DND-41 (cell line): ENCODE measurements at regions not wholly inside any gene's neighbourhood (a gene's known extent, or its start where the extent isn't known, plus 50 kb on each side); places are given as distances from the start of the nearest gene placed in this dataset.
"Not testable (repeated sequence)": the region's sequence is repeated elsewhere in the genome, so short reads cannot be mapped to it uniquely, and the experiment has no call there.

ENCODE experiments used
- ATAC-seq: fragments of 200-7000 bp; cut with Tn5 transposase; 3 replicates; pipeline ENCODE4 v1.9.1; 2021; ENCODE audit warnings: low read depth; ENCODE audit not compliant: insufficient read depth
- DNase-seq: peaks from one replicate; pipeline ENCODE4 v3.0.0-alpha.2; 2020
- H2AFZ ChIP-seq: 2 replicates; pipeline ENCODE4 v1.6.0; 2012; ENCODE audit warnings: low read depth, low read length
- H3K27ac ChIP-seq: 2 replicates; pipeline ENCODE4 v1.5.1; 2012; ENCODE audit warnings: low read length, inconsistent platforms
- H3K27me3 ChIP-seq: fragments of 200-600 bp; sonication (generic); 2 replicates; pipeline ENCODE4 v1.6.0; 2012; ENCODE audit warnings: low read length, mild to moderate bottlenecking, inconsistent platforms; ENCODE audit not compliant: insufficient read depth, poor library complexity
- H3K36me3 ChIP-seq: 2 replicates; pipeline ENCODE4 v1.5.1; 2012; ENCODE audit warnings: low read length, inconsistent platforms; ENCODE audit not compliant: insufficient read depth
- H3K4me1 ChIP-seq: 2 replicates; pipeline ENCODE4 v1.5.1; 2012; ENCODE audit warnings: mild to moderate bottlenecking, low read length; ENCODE audit not compliant: insufficient read depth
- H3K4me2 ChIP-seq: 2 replicates; pipeline ENCODE4 v1.6.0; 2012; ENCODE audit warnings: mild to moderate bottlenecking, moderate library complexity, low read length, inconsistent platforms; ENCODE audit not compliant: insufficient read depth
- H3K4me3 ChIP-seq, 2 experiments: fragments of 200-600 bp in 1 of 2; shearing (Covaris generic) in 1 of 2; 2 replicates each; pipeline ENCODE4 v1.5.1; 2012 to 2016; ENCODE audit warnings: inconsistent platforms in 2 of 2, low read length in 2 of 2, mild to moderate bottlenecking in 2 of 2, low read depth in 1 of 2, moderate library complexity in 1 of 2
- H3K79me2 ChIP-seq: 2 replicates; pipeline ENCODE4 v1.6.0; 2012; ENCODE audit warnings: low read length, inconsistent platforms; ENCODE audit not compliant: insufficient read depth
- H3K9ac ChIP-seq: 2 replicates; pipeline ENCODE4 v1.6.0; 2012; ENCODE audit warnings: low read depth, mild to moderate bottlenecking, inconsistent platforms, low read length, moderate library complexity
- H3K9me3 ChIP-seq: 2 replicates; pipeline ENCODE4 v1.5.1; 2012; ENCODE audit warnings: low read length, moderate library complexity, mild to moderate bottlenecking, inconsistent platforms; ENCODE audit not compliant: insufficient read depth, severe bottlenecking
- H4K20me1 ChIP-seq: 2 replicates; pipeline ENCODE4 v1.6.0; 2012; ENCODE audit warnings: low read length; ENCODE audit not compliant: insufficient read depth
- CTCF ChIP-seq: IDR thresholded peaks from 2 replicates; pipeline ENCODE4 v1.5.1; 2012; ENCODE audit warnings: borderline replicate concordance, low read length, moderate library complexity, mild to moderate bottlenecking; ENCODE audit not compliant: poor library complexity, severe bottlenecking; ENCODE audit errors: extremely low read depth
- EZH2 ChIP-seq: IDR thresholded peaks from 3 replicates; pipeline ENCODE4 v1.6.1; 2012; ENCODE audit warnings: borderline replicate concordance, low read depth, mild to moderate bottlenecking, moderate library complexity, low read length, inconsistent platforms; ENCODE audit not compliant: severe bottlenecking

GRCh38 chr2:3105814-3106569 lies 271.6 kb downstream of the EIPR1 start:
- H3K27me3 ChIP-seq, result no peaks in the 10 kb centered on the region
- no peak for TF ChIP-seq CTCF
- no peak for TF ChIP-seq EZH2
- no peaks in the 10 kb centered on the region for H3K36me3 ChIP-seq
- H3K4me2 ChIP-seq, result no peak overlapping the region
- no peaks in the 10 kb centered on the region for H4K20me1 ChIP-seq
- no peak overlapping the region for H3K27ac ChIP-seq
- H3K79me2 ChIP-seq, result no peaks in the 10 kb centered on the region
- peaks cover 10% of the 10 kb centered on the region for H3K9me3 ChIP-seq
- ATAC-seq, result no peak
- H2AFZ ChIP-seq, result no peak overlapping the region
- DNase-seq, result no peak
- no peak overlapping the region for H3K4me3 ChIP-seq
- no peaks in the 10 kb centered on the region for H3K4me1 ChIP-seq
- no peak overlapping the region for H3K9ac ChIP-seq

- DNase-seq, ATAC-seq, H3K79me2 ChIP-seq: not testable (repeated sequence)
Observed at GRCh38 chr2:3104958-3105813, 272.4 kb downstream of the EIPR1 start.

GRCh38 chr2:3104261-3104660 lies 273.4 kb downstream of the EIPR1 start:
- H3K27me3 ChIP-seq, result no peaks in the 10 kb centered on the region
- H3K79me2 ChIP-seq, result no peaks in the 10 kb centered on the region
- H4K20me1 ChIP-seq, result no peaks in the 10 kb centered on the region
- H3K9ac ChIP-seq, result no peak overlapping the region
- no peaks in the 10 kb centered on the region for H3K9me3 ChIP-seq
- no peak overlapping the region for H3K27ac ChIP-seq
- H3K36me3 ChIP-seq, result no peaks in the 10 kb centered on the region
- no peak overlapping the region for H3K4me3 ChIP-seq
- TF ChIP-seq EZH2 (no peak), CTCF (no peak)
- DNase-seq, result no peak
- H3K4me1 ChIP-seq, result no peaks in the 10 kb centered on the region
- ATAC-seq, result no peak
- H3K4me2 ChIP-seq, result no peak overlapping the region
- H2AFZ ChIP-seq, result no peak overlapping the region

More at GRCh38 chr2:3104958-3105813, 272.4 kb downstream of the EIPR1 start:
- not testable (repeated sequence) for H3K27me3 ChIP-seq, H2AFZ ChIP-seq, H3K36me3 ChIP-seq, H3K9me3 ChIP-seq, H3K27ac ChIP-seq, H3K4me2 ChIP-seq, H3K4me1 ChIP-seq, H3K9ac ChIP-seq, H3K4me3 ChIP-seq, H4K20me1 ChIP-seq

GRCh38 chr2:3102922-3103569 lies 274.6 kb downstream of the EIPR1 start:
- Histone ChIP-seq H3K36me3 (no peaks in the 10 kb centered on the region), H4K20me1 (no peaks in the 10 kb centered on the region), H3K9ac (no peak overlapping the region), H3K79me2 (no peaks in the 10 kb centered on the region), H3K4me1 (no peaks in the 10 kb centered on the region), H3K27me3 (no peaks in the 10 kb centered on the region), H2AFZ (no peak overlapping the region), H3K27ac (no peak overlapping the region), H3K4me3 (no peak overlapping the region), H3K9me3 (no peaks in the 10 kb centered on the region), H3K4me2 (no peak overlapping the region)
- TF ChIP-seq CTCF (no peak), EZH2 (no peak)
- no peak for ATAC-seq
- DNase-seq, result no peak
